ENCODE measurements at regions not wholly inside any gene's neighbourhood (a gene's known extent, or its start where the extent isn't known, plus 50 kb on each side); places are given as distances from the start of the nearest gene placed in this dataset.
"Not testable (repeated sequence)": the region's sequence is repeated elsewhere in the genome, so short reads cannot be mapped to it uniquely, and the experiment has no call there.

GRCh38 chr22:22074634-22075381 lies 92.2 kb upstream of the TOP3B start:
- no peak for DNase-seq

DNA sequence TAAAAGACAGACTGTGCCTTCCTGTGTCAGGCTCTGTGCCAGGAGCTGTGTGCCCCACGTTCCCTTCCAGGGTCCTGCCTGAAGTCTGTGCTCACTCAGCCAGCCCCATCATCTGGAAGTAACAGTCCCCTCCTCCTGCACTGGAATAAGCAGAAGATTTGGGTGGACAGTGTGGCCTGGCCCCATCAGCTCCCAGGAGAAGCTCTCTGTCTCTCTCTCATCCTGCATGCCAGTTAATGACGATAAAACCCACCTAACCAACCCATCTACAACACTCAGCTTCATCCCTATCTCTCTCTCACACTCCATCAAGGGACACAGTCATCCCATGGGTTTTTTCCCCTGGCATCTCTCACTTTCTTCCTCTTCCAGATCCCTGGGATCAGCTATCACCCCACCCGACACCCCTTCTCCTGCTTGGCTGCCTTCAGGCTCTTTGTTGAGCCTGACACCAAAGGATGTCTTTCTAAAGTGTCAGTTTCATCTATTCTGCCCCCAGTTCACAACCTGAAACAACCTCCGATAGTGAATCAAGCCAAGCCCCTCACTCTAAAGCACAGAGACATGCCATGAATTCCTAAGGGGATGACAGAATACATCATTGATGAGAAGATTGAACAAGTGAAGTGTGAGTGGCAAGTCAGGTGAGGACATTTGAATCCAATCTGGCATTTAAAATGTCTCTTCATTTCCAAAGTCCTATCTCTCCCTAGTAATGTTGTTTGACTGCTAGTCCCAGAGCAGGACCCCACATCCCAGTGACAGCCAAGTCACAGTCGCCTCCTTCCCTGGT lies 91.4 kb upstream of the TOP3B start:
- DNase-seq = no peak

DNA sequence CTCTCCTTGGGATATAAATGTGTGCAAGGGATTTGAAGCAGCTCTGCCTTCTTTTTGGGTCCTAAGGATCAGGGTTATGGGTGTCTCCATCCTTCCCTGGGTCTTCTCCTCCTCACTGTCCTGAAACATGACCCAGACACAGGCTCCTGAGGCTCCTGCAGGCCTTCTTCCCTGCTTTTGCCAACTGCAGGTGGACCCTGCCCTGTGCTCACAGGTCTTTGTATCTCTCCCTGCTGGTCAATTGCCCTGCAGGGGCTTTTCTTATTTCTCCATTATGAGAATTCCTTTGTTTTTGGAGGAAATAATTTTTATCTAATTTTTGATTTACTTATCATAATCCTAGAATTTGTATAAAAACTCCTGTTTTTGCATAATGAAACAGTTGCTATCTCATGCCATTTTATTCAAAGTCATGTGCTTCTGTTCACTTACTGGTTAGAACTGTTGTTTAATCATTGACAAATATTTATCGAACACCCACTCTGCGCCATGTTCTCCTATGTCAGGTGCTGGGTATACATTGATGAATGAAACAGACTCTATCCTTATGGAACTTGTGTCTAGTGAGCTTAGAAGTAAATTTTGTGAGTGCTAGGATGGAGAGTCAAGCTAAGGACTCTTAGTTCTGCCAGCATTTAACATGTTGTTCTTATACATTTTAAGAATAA lies 89.7 kb upstream of the TOP3B start:
- DNase-seq = no peak

- DNase-seq = no peak
Measured at GRCh38 chr22:22071455-22071854, 88.9 kb upstream of the TOP3B start.

- DNase-seq = no peak
Measured at GRCh38 chr22:22070371-22070824, 87.8 kb upstream of the TOP3B start.

DNA sequence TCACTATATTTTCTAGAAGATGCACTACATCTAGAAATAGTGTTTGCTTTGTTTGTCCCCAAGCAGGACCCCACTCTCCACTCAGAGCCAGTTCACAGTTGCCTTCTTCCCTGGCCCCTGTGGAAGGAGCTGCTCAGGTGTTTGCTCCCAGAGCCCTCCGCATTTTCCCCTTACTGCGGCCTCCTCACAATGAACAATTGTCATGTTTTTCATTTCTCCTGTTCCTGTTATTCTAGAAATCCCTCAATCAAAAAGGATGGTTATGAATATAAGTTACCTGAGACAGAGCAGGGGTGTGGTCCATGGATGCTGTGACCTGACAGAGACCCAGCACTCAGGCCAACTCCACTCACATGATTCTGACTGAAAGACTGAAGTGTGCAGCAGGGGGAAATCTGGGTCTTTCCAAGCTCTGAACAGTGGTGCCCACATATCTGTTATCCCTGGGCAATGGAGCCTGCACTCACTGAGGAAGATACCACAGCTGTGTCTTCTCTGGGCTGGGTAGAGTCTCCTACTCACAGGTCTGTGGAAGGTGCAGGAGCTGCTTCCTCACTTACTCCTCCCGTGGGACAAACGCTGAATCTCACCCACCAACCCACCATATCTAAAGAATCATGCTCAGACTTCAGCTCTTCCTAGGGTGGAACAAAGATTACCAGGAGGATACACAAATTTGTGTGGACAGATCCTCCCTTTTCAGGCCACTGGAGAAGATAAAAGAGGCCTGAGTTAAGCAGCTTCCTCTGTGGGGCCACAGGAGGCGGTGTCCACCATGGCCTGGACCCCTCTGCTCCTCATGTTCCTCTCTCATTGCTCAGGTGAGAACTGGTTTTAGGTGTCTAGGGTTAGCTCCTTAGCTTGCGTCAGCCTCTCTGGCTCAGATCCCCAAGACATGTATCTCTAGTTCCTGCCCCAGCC lies 87.1 kb upstream of the TOP3B start:
- no peak for DNase-seq

DNA sequence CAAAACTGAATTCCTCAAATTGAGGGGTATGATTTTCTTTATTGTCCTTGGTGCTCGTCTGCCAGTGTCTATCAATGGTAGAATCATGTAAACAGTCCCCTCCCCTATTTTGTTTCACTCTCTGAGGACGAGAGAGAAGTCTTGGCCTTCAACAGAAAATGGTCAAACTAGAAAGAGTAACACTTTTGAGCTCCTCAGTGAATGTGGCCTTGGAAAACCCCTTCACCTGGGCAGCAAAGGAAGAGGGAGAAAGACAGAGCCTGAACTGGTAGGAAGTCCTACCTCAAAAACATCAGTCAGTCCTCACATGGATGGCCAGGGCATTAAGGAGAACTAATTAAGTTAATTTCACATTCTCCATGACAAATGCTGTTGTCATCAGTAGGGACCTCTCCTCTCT lies 86.1 kb upstream of the TOP3B start:
- no peak for DNase-seq

DNA sequence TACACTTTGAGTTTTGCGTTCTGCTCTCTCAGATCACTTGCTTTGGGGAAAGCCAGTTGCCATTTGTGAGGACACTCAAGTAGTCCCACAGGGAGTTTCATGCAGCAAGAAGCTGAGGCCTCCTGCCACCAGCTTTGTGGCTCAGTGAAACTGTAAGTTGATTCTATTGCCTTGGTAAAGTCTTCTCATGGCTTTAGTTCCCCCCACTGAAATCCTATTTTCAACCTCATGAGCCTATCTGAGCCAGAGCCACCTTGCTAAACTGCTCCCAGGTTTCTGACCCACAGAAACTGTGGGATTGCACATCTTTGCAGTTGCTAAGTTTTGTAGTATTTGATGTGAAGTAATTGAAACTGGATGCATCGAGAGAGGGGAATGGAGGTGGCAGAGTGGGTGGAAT lies 85.4 kb upstream of the TOP3B start:
- no peak for DNase-seq

- no peak for DNase-seq
Measured at GRCh38 chr22:22067192-22067591, 84.6 kb upstream of the TOP3B start.

GRCh38 chr22:22064580-22064979 lies 82.0 kb upstream of the TOP3B start:
- DNase-seq = no peak

DNA sequence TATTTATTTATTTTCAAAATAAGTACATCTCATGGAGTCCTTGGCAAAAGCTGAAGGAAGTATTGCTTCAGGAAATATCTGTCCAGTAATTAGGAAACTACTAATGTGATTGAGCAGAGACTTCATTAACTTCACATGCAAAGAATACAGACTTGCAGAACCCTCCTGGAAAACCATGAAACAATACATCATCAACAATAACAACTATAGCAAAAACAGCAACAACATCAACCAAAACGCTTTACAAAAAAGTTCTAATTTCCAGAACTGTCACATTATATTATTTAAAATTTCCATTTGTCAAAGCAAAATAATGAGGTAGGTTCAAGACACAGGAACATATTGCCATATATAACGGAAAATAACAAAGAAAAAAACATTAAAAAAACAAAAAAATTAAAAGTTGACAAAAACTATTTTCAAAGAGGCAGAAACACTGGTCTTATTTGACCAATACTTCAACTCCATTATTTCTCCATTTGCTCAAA lies 79.8 kb upstream of the TOP3B start:
- no peak for DNase-seq

DNA sequence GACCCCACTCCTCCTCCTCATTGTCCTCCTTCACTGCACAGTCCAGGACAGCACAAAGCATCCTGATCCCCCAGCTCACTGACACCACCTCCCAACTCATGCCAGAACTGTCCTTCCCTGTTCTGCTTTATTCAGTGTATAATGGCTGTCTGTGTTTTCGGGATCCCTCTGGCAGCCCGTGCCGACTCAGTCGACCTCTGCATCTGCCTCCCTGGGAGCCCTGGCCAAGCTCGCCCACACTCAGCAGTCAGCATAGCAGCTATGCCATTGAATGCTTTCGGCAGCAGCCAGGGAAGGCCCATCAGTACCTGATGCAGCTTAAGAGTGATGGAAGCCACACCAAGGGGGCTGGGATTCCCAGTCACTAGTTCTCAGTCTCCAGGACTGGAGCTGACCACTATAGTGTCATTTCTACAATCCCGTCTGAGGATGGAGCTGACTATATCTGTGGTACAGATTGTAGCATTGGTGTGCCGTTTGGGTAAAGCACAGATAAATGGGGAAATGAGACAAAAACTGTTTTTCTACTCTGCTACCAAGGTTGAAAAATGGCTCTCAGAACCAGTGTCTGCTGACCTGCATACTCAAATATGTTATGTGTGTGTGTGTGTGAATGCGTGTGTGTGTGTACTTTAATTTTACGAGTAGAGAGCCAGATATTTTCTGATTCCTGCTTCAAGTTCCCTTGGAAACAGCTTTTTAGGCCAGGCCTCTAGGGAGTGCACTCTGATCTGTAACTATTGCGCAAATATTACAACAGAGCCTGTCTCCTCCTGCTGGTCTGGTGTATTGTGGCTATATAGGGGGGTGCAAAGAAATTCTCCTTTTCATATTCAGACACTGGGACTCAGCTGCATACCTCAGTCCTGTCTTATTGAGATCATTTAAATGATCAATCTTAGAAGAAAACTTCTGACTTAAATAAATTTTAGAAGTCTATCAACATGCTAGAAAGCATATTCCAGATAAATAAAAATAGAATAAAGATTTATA lies 78.8 kb upstream of the TOP3B start:
- no peak for DNase-seq

GRCh38 chr22:22060200-22061084 lies 77.9 kb upstream of the TOP3B start:
- DNase-seq = peak; percentile 33

- no peak for DNase-seq
Measured at GRCh38 chr22:22059291-22060002, 76.9 kb upstream of the TOP3B start.

- DNase-seq = no peak
Measured at GRCh38 chr22:22058633-22059290, 76.2 kb upstream of the TOP3B start.

DNA sequence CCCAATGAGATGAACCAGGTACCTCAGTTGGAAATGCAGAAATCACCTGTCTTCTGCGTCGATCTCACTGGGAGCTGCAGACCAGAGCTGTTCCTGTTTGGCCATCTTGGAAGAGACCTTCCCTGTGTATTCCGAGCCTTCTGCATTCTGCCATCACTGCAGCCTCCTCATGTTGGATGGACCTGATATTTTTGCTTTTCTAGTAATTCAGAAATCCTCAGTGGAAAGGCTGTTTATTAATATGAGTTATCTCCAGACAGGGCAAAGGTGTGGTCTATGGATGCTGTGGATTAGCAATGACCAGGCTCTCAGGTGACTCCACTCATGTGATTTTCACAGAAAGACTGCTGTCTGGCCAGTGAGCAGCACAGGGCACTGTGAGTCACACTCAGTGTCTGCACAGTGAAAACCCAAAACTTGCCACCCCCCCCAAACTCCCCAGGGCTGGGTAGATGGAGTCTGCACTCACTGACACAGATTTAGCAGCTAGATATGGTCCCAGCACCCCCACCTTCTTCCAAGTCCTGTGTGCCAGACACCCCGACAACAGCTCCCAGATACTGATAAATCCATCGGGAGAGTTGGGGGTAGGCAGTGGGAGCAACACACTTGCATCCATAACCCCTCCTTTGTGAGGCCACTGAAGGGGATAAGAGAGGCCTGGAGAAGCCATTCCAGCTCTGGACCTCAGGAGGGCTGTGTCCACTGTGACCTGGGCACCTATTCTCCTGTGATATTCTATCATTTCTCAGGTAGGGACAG lies 75.2 kb upstream of the TOP3B start:
- DNase-seq = no peak

GRCh38 chr22:22056809-22057594 lies 74.4 kb upstream of the TOP3B start:
- DNase-seq = not testable (repeated sequence)

Measured in hematopoietic multipotent progenitor cell treated with erythropoietin and hydrocortisone succinate and interleukin-3 and kit ligand, for 8 days (in vitro differentiated cells).